Calu3 (cell line): ENCODE measurements at regions not wholly inside any gene's neighbourhood (a gene's known extent, or its start where the extent isn't known, plus 50 kb on each side); places are given as distances from the start of the nearest gene placed in this dataset.

Source experiments
- BruUV-seq: library from RNA; stranded (reverse); fragments of 400-500 nt; replicated peaks from 2 replicates; lab custom pipeline; 2021; lab: Mats Ljungman, UMichigan
- CTCF ChIA-PET: fragments of 300-600 bp; sonication (Branson Sonifier 250); formaldehyde crosslinking; loops from one replicate; lab custom pipeline; 2022; ENCODE audit warnings: antibody characterized with exemption; lab: Charles Lee
- DNase-seq: peaks from one replicate; pipeline ENCODE4 v3.0.0; 2022
- H3K27ac Mint-ChIP-seq: one replicate; pipeline ENCODE4 v1.8.0; 2022; ENCODE audit warnings: mixed read lengths; ENCODE audit not compliant: unreplicated experiment
- H3K27me3 Mint-ChIP-seq: one replicate; pipeline ENCODE4 v1.8.0; 2022; ENCODE audit warnings: mixed read lengths; ENCODE audit not compliant: unreplicated experiment
- H3K36me3 Mint-ChIP-seq: one replicate; pipeline ENCODE4 v1.8.0; 2022; ENCODE audit warnings: mild to moderate bottlenecking, moderate library complexity, mixed read lengths; ENCODE audit not compliant: insufficient read depth, unreplicated experiment
- H3K4me1 Mint-ChIP-seq: one replicate; pipeline ENCODE4 v1.8.0; 2022; ENCODE audit warnings: mild to moderate bottlenecking, low read depth, mixed read lengths; ENCODE audit not compliant: unreplicated experiment
- H3K4me3 Mint-ChIP-seq: one replicate; pipeline ENCODE4 v1.8.0; 2022; ENCODE audit warnings: mild to moderate bottlenecking, low read depth, moderate library complexity, mixed read lengths; ENCODE audit not compliant: unreplicated experiment
- H3K9me3 Mint-ChIP-seq: one replicate; pipeline ENCODE4 v1.8.0; 2022; ENCODE audit warnings: low read depth, mixed read lengths; ENCODE audit not compliant: unreplicated experiment
- CTCF ChIP-seq: fragments of 200-600 bp; IDR thresholded peaks from one replicate; pipeline ENCODE4 v1.8.0; 2022; ENCODE audit warnings: antibody characterized with exemption; ENCODE audit not compliant: unreplicated experiment
- intact Hi-C: fragments of 100-400 bp; cut with micrococcal nuclease; formaldehyde crosslinking; loops from one replicate; pipeline ENCODE4 v1.10.0; 2022; ENCODE audit not compliant: unreplicated experiment

GRCh38 chr10:129179972-129180678, 286.9 kb upstream of the MGMT start:
- no peaks in the 10 kb centered on the region for H3K27me3 Mint-ChIP-seq
- no TSS peak for BruUV-seq
- CTCF ChIA-PET, result no interaction called here
- TF ChIP-seq CTCF, result no peak
- H3K9me3 Mint-ChIP-seq, result peaks cover 15% of the 10 kb centered on the region
- no peaks in the 10 kb centered on the region for H3K36me3 Mint-ChIP-seq
- H3K4me1 Mint-ChIP-seq, result no peaks in the 10 kb centered on the region
- no peak for DNase-seq
- H3K27ac Mint-ChIP-seq, result no peak overlapping the region
- intact Hi-C loops, result no loop called here
- H3K4me3 Mint-ChIP-seq, result no peak overlapping the region

GRCh38 chr10:129184196-129184595, 282.8 kb upstream of the MGMT start:
- H3K4me3 Mint-ChIP-seq, result no peak overlapping the region
- no peaks in the 10 kb centered on the region for H3K27me3 Mint-ChIP-seq
- CTCF ChIA-PET, result no interaction called here
- no peak overlapping the region for H3K27ac Mint-ChIP-seq
- no peak for DNase-seq
- H3K4me1 Mint-ChIP-seq, result no peaks in the 10 kb centered on the region
- no TSS peak for BruUV-seq
- TF ChIP-seq CTCF, result no peak
- H3K9me3 Mint-ChIP-seq, result peaks cover 21% of the 10 kb centered on the region
- intact Hi-C loops, result no loop called here
- H3K36me3 Mint-ChIP-seq, result no peaks in the 10 kb centered on the region

- no peaks in the 10 kb centered on the region for H3K36me3 Mint-ChIP-seq
- no peak overlapping the region for H3K4me3 Mint-ChIP-seq
- no peak for DNase-seq
- peaks cover 20% of the 10 kb centered on the region for H3K9me3 Mint-ChIP-seq
- no peak overlapping the region for H3K27ac Mint-ChIP-seq
- no peaks in the 10 kb centered on the region for H3K27me3 Mint-ChIP-seq
- CTCF ChIA-PET, result no interaction called here
- no TSS peak for BruUV-seq
- no peak for TF ChIP-seq CTCF
- H3K4me1 Mint-ChIP-seq, result no peaks in the 10 kb centered on the region
- intact Hi-C loops, result no loop called here
Observed at GRCh38 chr10:129187331-129187730, 279.7 kb upstream of the MGMT start.

- no peak for TF ChIP-seq CTCF
- no peaks in the 10 kb centered on the region for H3K4me1 Mint-ChIP-seq
- CTCF ChIA-PET, result no interaction called here
- no peaks in the 10 kb centered on the region for H3K36me3 Mint-ChIP-seq
- BruUV-seq, result no TSS peak
- intact Hi-C loops, result no loop called here
- H3K27ac Mint-ChIP-seq, result no peak overlapping the region
- no peak overlapping the region for H3K4me3 Mint-ChIP-seq
- DNase-seq, result no peak
- H3K27me3 Mint-ChIP-seq, result no peaks in the 10 kb centered on the region
- H3K9me3 Mint-ChIP-seq, result peaks cover 21% of the 10 kb centered on the region
Observed at GRCh38 chr10:129191797-129192196, 275.2 kb upstream of the MGMT start.
